Amygdala (tissue), 56 donors: ENCODE measurements at regions not wholly inside any gene's neighbourhood (a gene's known extent, or its start where the extent isn't known, plus 50 kb on each side); places are given as distances from the start of the nearest gene placed in this dataset.

Experiments
- DNase-seq, 56 donors: peaks; one replicate each; lab custom pipeline; 2025; lab: John Stamatoyannopoulos, UW

DNA sequence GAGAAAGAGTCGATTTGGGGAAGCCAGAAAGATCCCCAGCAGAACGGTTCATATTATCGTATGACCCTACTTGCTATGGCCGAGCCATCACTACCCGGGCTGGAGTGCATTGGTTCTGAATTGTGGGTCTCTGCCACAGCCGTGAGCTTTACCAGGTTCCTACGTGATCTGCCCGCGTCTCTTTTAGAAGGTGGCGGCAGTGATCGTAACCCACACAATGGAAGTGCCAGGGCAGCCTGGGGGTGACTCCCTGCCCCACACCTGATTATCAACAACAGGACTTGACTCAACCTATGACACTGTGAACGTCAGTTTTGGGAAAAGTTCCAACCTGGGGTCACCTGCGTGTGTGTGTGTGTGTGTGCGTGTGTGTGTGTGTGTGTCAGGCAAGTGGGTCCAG is 90.8 kb downstream of the SHOX start:
- DNase-seq: no peak

DNA sequence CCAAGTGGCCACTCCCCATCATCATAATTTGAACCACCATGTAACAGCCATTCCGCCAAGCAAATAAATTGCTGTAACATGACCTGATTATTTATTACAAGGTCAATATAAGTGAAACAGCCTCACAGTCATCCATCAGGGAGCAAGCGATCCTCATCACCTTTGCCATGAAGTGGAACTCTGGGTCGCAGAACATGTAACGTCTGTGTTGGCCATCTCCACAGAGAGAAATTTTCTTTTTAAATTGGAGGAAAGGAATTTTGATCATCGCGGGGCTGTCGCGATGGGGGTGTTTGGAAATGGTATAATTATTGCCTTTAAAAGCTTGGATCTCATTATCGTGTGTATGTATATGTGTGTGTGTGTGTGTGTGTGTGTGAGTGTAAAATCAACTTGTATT is 90.2 kb downstream of the SHOX start:
- no peak for DNase-seq

DNA sequence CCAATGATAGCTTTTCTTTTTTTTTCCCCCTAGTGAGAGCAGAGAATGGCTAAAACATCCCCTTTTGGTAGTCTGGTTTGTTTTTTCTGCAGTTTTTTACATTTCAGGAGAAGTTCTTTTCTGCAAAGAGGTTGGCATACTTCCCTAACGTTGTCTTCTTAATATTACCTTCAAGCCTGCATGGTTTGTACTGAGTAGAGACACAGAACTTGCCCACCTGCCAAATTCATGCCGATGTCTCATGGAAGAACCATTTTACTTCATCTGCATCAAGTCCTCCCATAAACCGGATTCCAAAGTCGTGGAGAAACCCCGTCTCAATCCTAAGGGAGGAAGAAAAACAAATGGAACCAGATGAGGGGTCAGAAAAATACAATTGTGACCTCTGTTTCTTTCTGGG is 89.7 kb downstream of the SHOX start:
- DNase-seq: no peak

DNA sequence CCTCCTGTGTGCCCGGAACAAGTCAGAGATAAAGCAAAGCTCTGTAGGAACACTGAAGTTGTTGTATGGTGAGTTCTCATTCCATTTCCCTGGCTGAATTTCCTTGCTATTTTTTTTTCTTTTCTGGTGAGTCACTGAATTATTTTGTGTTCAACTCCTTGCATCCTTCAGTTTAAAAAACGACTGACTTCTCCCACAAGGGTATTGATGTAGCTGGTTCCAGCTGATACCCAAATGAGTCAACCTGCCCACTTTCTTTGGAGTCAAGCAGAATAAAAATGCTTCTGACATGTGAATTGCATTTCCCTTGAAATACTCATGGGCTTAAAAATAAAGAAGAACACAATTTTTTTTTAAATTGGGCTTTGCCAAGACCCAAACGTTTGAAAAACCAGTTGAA is 85.5 kb downstream of the SHOX start:
- DNase-seq: peak in 1 of 56 donors; percentile 25

DNA sequence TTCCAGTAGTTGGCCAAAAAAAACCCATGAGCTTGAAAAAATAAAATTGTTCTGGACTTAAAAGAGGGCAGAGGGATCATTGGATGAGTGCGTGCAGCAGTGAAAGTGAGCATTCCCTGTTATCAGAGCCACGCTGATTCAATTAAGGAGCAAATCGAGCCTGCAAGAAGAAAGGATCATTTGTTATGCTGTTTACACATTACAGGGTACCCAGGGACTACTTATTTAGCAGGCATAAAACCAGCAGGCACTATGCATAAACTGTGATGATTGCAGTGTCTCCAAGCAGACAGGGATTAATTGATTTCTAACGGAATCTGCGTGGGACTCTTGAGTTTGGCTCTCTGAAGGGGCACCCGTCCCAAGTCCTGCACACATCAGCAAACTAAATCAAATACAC is 83.5 kb downstream of the SHOX start:
- DNase-seq: no peak
